ENCODE measurements at regions not wholly inside any gene's neighbourhood (a gene's known extent, or its start where the extent isn't known, plus 50 kb on each side); places are given as distances from the start of the nearest gene placed in this dataset.
"Not testable (repeated sequence)": the region's sequence is repeated elsewhere in the genome, so short reads cannot be mapped to it uniquely, and the experiment has no call there.

- DNase-seq (ENCODE audit: low spot score), result no peak
- TF ChIP-seq CTCF (IDR thresholded peaks at IDR 0.05; ENCODE audit: extremely low read depth, missing control alignments), result no peak
Measured at GRCh38 chr5:162573758-162574157, 506.2 kb downstream of the GABRG2 start.

GRCh38 chr5:162591724-162592123 is 524.2 kb downstream of the GABRG2 start:
- no peak for DNase-seq (ENCODE audit: low spot score)

GRCh38 chr5:162593881-162594280 is 526.3 kb downstream of the GABRG2 start:
- no peak for DNase-seq (ENCODE audit: low spot score)
- peak; percentile 4 for TF ChIP-seq CTCF (IDR thresholded peaks at IDR 0.05; ENCODE audit: extremely low read depth, missing control alignments)

More at GRCh38 chr5:162591724-162592123, 524.2 kb downstream of the GABRG2 start:
- TF ChIP-seq CTCF (IDR thresholded peaks at IDR 0.05; ENCODE audit: extremely low read depth, missing control alignments), result no peak

GRCh38 chr5:162603443-162604070 is 536.0 kb downstream of the GABRG2 start:
- DNase-seq (ENCODE audit: low spot score), result no peak
- TF ChIP-seq CTCF (IDR thresholded peaks at IDR 0.05; ENCODE audit: extremely low read depth, missing control alignments), result no peak

- no peak for DNase-seq (ENCODE audit: low spot score)
- TF ChIP-seq CTCF (IDR thresholded peaks at IDR 0.05; ENCODE audit: extremely low read depth, missing control alignments), result no peak
Measured at GRCh38 chr5:162607879-162608278, 540.3 kb downstream of the GABRG2 start.

- not testable (repeated sequence) for DNase-seq (ENCODE audit: low spot score)
Measured at GRCh38 chr5:162621726-162622263, 554.2 kb downstream of the GABRG2 start.

- no peak for DNase-seq (ENCODE audit: low spot score)
- no peak for TF ChIP-seq CTCF (IDR thresholded peaks at IDR 0.05; ENCODE audit: extremely low read depth, missing control alignments)
Measured at GRCh38 chr5:162624110-162624509, 556.5 kb downstream of the GABRG2 start.

- TF ChIP-seq CTCF (IDR thresholded peaks at IDR 0.05; ENCODE audit: extremely low read depth, missing control alignments), result no peak
- no peak for DNase-seq (ENCODE audit: low spot score)
Measured at GRCh38 chr5:162637481-162637880, 569.9 kb downstream of the GABRG2 start.
